ENCODE measurements at regions not wholly inside any gene's neighbourhood (a gene's known extent, or its start where the extent isn't known, plus 50 kb on each side); places are given as distances from the start of the nearest gene placed in this dataset.

DNA sequence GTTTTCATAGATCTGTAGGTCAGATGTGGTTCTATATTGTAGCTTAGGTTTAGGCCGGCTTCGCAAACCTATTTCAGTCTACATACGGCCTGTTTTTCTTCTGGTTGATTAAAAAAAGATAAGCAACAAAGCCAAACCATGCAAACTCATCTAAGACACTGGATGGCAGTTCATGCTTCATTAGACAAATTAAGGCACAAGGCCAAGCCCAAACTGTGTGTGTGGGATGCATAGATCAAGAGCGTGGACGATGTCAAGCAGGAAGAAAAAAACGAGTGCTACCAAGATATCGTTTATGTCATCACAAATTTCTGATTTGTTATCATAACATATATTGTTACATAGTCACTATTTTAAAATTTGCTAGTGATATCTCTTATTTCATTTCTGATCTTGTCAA, 357.6 kb upstream of the KIRREL3 start:
- H2AFZ ChIP-seq (ENCODE audit: low read depth, low read length) = no peak overlapping the region
- no peaks in the 10 kb centered on the region for H3K4me1 ChIP-seq (ENCODE audit: low read length)
- no peaks in the 10 kb centered on the region for H4K20me1 ChIP-seq (ENCODE audit: insufficient read depth, low read length)
- no peak overlapping the region for H3K4me3 ChIP-seq (ENCODE audit: low read length)
- no peak overlapping the region for H3K27ac ChIP-seq (ENCODE audit: low read length)
- no peaks in the 10 kb centered on the region for H3K9me3 ChIP-seq (ENCODE audit: insufficient read depth, low read length)
- no peaks in the 10 kb centered on the region for H3K36me3 ChIP-seq (replicated peaks; ENCODE audit: low read depth, low read length)
- no peaks in the 10 kb centered on the region for H3K79me2 ChIP-seq (ENCODE audit: low read length)
- no peak overlapping the region for H3K4me2 ChIP-seq (ENCODE audit: low read length)
- H3K9ac ChIP-seq (ENCODE audit: low read length) = no peak overlapping the region
- TF ChIP-seq CTCF (IDR thresholded peaks at IDR 0.05; ENCODE audit: low read depth, low read length) (no peak), EZH2phosphoT487 (IDR thresholded peaks at IDR 0.05; ENCODE audit: low read depth) (no peak)
- no peaks in the 10 kb centered on the region for H3K27me3 ChIP-seq (ENCODE audit: low read depth, low read length)

- no peaks in the 10 kb centered on the region for H4K20me1 ChIP-seq (ENCODE audit: insufficient read depth, low read length)
- no peaks in the 10 kb centered on the region for H3K27me3 ChIP-seq (ENCODE audit: low read depth, low read length)
- H3K79me2 ChIP-seq (ENCODE audit: low read length) = no peaks in the 10 kb centered on the region
- no peaks in the 10 kb centered on the region for H3K4me1 ChIP-seq (ENCODE audit: low read length)
- H3K4me3 ChIP-seq (ENCODE audit: low read length) = no peak overlapping the region
- H3K9ac ChIP-seq (ENCODE audit: low read length) = no peak overlapping the region
- H3K4me2 ChIP-seq (ENCODE audit: low read length) = no peak overlapping the region
- no peaks in the 10 kb centered on the region for H3K36me3 ChIP-seq (replicated peaks; ENCODE audit: low read depth, low read length)
- H3K27ac ChIP-seq (ENCODE audit: low read length) = no peak overlapping the region
- no peak for TF ChIP-seq CTCF (IDR thresholded peaks at IDR 0.05; ENCODE audit: low read depth, low read length)
- TF ChIP-seq EZH2phosphoT487 (IDR thresholded peaks at IDR 0.05; ENCODE audit: low read depth) = no peak
- no peaks in the 10 kb centered on the region for H3K9me3 ChIP-seq (ENCODE audit: insufficient read depth, low read length)
- H2AFZ ChIP-seq (ENCODE audit: low read depth, low read length) = no peak overlapping the region
Observed at GRCh38 chr11:127350476-127350875, 349.9 kb upstream of the KIRREL3 start.

GRCh38 chr11:127345819-127346459, 345.4 kb upstream of the KIRREL3 start:
- Histone ChIP-seq H2AFZ (ENCODE audit: low read depth, low read length) (no peak overlapping the region), H3K79me2 (ENCODE audit: low read length) (no peaks in the 10 kb centered on the region), H3K4me3 (ENCODE audit: low read length) (no peak overlapping the region), H4K20me1 (ENCODE audit: insufficient read depth, low read length) (no peaks in the 10 kb centered on the region), H3K4me1 (ENCODE audit: low read length) (no peaks in the 10 kb centered on the region), H3K9ac (ENCODE audit: low read length) (no peak overlapping the region), H3K4me2 (ENCODE audit: low read length) (no peak overlapping the region), H3K27me3 (ENCODE audit: low read depth, low read length) (no peaks in the 10 kb centered on the region), H3K27ac (ENCODE audit: low read length) (no peak overlapping the region), H3K9me3 (ENCODE audit: insufficient read depth, low read length) (no peaks in the 10 kb centered on the region), H3K36me3 (replicated peaks; ENCODE audit: low read depth, low read length) (no peaks in the 10 kb centered on the region)
- TF ChIP-seq CTCF (IDR thresholded peaks at IDR 0.05; ENCODE audit: low read depth, low read length) (peak; percentile 65), EZH2phosphoT487 (IDR thresholded peaks at IDR 0.05; ENCODE audit: low read depth) (no peak)

- Histone ChIP-seq H3K27ac (ENCODE audit: low read length) (no peak overlapping the region), H3K79me2 (ENCODE audit: low read length) (no peaks in the 10 kb centered on the region), H3K4me3 (ENCODE audit: low read length) (no peak overlapping the region), H3K27me3 (ENCODE audit: low read depth, low read length) (no peaks in the 10 kb centered on the region), H2AFZ (ENCODE audit: low read depth, low read length) (no peak overlapping the region), H3K9me3 (ENCODE audit: insufficient read depth, low read length) (no peaks in the 10 kb centered on the region), H4K20me1 (ENCODE audit: insufficient read depth, low read length) (no peaks in the 10 kb centered on the region), H3K4me2 (ENCODE audit: low read length) (no peak overlapping the region), H3K9ac (ENCODE audit: low read length) (no peak overlapping the region), H3K36me3 (replicated peaks; ENCODE audit: low read depth, low read length) (no peaks in the 10 kb centered on the region), H3K4me1 (ENCODE audit: low read length) (no peaks in the 10 kb centered on the region)
- TF ChIP-seq EZH2phosphoT487 (IDR thresholded peaks at IDR 0.05; ENCODE audit: low read depth) (no peak), CTCF (IDR thresholded peaks at IDR 0.05; ENCODE audit: low read depth, low read length) (no peak)
Observed at GRCh38 chr11:127340438-127340837, 339.9 kb upstream of the KIRREL3 start.

Measured in OCI-LY3 (cell line).